ENCODE measurements at regions not wholly inside any gene's neighbourhood (a gene's known extent, or its start where the extent isn't known, plus 50 kb on each side); places are given as distances from the start of the nearest gene placed in this dataset.

DNA sequence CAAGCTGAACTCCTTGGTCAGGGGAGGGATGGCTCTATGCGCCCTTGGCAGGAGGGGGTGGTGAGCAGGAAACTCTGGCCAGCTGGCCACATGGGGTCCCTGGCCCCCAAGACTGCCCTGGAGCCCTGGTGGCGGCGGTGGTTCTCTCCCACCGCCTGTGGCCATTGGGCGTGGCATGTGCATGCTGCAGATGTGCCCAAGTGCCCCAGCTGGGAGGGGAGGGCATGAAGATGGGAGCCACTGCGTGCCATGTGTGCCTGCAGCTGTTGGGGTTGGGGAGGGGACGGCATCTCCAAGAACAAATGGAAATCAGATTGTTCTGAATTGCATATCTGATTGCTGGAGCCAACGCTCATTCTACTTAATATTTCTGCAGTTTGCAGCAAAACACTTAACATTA, 115.7 kb upstream of the IGF1 start:
- DNase-seq (ENCODE audit: low read depth, low spot score) (no peak), FAIRE-seq (no peak)
- no peak overlapping the region for H3K4me2 ChIP-seq (ENCODE audit: insufficient read depth, low read length)
- H3K27ac ChIP-seq (ENCODE audit: insufficient read depth, low read depth, low read length) = no peak overlapping the region
- H4K20me1 ChIP-seq (replicated peaks; ENCODE audit: control insufficient read depth, extremely low read depth, insufficient read depth, low read length) = no peaks in the 10 kb centered on the region
- H3K9ac ChIP-seq (replicated peaks; ENCODE audit: extremely low read depth, insufficient read depth, low read length) = no peak overlapping the region
- dilution Hi-C loops (cut with MboI; ENCODE audit: extremely low pct_ligation_motif_present, low sequenced_read_pairs) = no loop called here
- H3K9me1 ChIP-seq (replicated peaks; ENCODE audit: control insufficient read depth, extremely low read depth, insufficient read depth, low read length) = no peaks in the 10 kb centered on the region
- intact Hi-C loops (cut with micrococcal nuclease) = no loop called here
- ChIA-PET POLR2A (no interaction called here), CTCF (no interaction called here)
- TF ChIP-seq GATA2 (IDR thresholded peaks at IDR 0.05; ENCODE audit: insufficient read depth, insufficient read length, low read depth, low read length) = no peak
- no peak for TF ChIP-seq FOS (IDR thresholded peaks at IDR 0.05; ENCODE audit: borderline replicate concordance, insufficient read depth, low read length)
- TF ChIP-seq MYC (IDR thresholded peaks at IDR 0.05; ENCODE audit: low read depth, low read length) = no peak
- TF ChIP-seq, protein P1, sequence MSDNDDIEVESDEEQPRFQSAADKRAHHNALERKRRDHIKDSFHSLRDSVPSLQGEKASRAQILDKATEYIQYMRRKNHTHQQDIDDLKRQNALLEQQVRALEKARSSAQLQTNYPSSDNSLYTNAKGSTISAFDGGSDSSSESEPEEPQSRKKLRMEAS (IDR thresholded peaks at IDR 0.05; ENCODE audit: insufficient read depth, insufficient read length) = no peak
- no peak for TF ChIP-seq POLR2A (IDR thresholded peaks at IDR 0.05; ENCODE audit: low read depth, low read length)
- H3K4me3 ChIP-seq (replicated peaks in 1 of 3; ENCODE audit: insufficient read depth in 1 of 3, low read depth in 1 of 3, low read length in 3 of 3) = no peak overlapping the region
- no peaks in the 10 kb centered on the region for H3K36me3 ChIP-seq (ENCODE audit: control insufficient read depth in 2 of 2, extremely low read depth in 1 of 2, insufficient read depth in 2 of 2, low read length in 2 of 2)
- H2AFZ ChIP-seq (ENCODE audit: low read depth, low read length) = no peak overlapping the region
- H3K79me2 ChIP-seq (ENCODE audit: control insufficient read depth, insufficient read depth, low read length) = no peaks in the 10 kb centered on the region
- H3K4me1 ChIP-seq (ENCODE audit: control insufficient read depth, extremely low read depth, insufficient read depth, low read length) = no peaks in the 10 kb centered on the region
- H3K27me3 ChIP-seq (ENCODE audit: control insufficient read depth in 2 of 2, insufficient read depth in 2 of 2, low read length in 2 of 2) = no peaks in the 10 kb centered on the region
- no TSS peak for BruUV-seq (replicated peaks)
- H3K9me3 ChIP-seq (replicated peaks; ENCODE audit: control insufficient read depth, insufficient read depth, low read length) = no peaks in the 10 kb centered on the region

DNA sequence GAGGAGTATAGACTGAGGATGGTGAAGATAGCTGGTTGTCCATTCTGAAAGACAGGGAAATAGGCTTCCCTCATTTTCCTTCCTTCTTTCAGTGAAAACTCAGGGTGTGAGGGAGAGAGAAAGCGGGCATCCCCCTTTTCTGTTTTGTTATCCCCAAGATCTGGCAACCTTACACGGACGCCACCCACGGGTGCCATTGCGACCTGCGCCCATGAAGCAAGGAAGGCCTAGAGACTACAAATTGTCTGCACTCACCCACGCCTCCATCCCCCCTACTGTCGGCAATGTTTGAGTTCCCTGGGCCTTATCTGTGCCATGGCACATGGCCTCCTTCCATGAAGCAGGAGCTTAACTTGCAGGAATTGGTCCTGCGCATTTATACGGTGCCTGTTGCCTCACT, 115.0 kb upstream of the IGF1 start:
- no peak overlapping the region for H3K9ac ChIP-seq (replicated peaks; ENCODE audit: extremely low read depth, insufficient read depth, low read length)
- DNase-seq (ENCODE audit: low read depth, low spot score) (no peak), FAIRE-seq (no peak)
- no peaks in the 10 kb centered on the region for H3K79me2 ChIP-seq (ENCODE audit: control insufficient read depth, insufficient read depth, low read length)
- H3K4me3 ChIP-seq (replicated peaks in 1 of 3; ENCODE audit: insufficient read depth in 1 of 3, low read depth in 1 of 3, low read length in 3 of 3) = no peak overlapping the region
- no peaks in the 10 kb centered on the region for H3K9me1 ChIP-seq (replicated peaks; ENCODE audit: control insufficient read depth, extremely low read depth, insufficient read depth, low read length)
- no peak overlapping the region for H2AFZ ChIP-seq (ENCODE audit: low read depth, low read length)
- no TSS peak for BruUV-seq (replicated peaks)
- dilution Hi-C loops (cut with MboI; ENCODE audit: extremely low pct_ligation_motif_present, low sequenced_read_pairs) (no loop called here), intact Hi-C loops (cut with micrococcal nuclease) (no loop called here)
- no peak overlapping the region for H3K4me2 ChIP-seq (ENCODE audit: insufficient read depth, low read length)
- H3K27ac ChIP-seq (ENCODE audit: insufficient read depth, low read depth, low read length) = no peak overlapping the region
- ChIA-PET POLR2A (no interaction called here), CTCF (no interaction called here)
- H3K36me3 ChIP-seq (ENCODE audit: control insufficient read depth in 2 of 2, extremely low read depth in 1 of 2, insufficient read depth in 2 of 2, low read length in 2 of 2) = no peaks in the 10 kb centered on the region
- H3K27me3 ChIP-seq (ENCODE audit: control insufficient read depth in 2 of 2, insufficient read depth in 2 of 2, low read length in 2 of 2) = no peaks in the 10 kb centered on the region
- no peaks in the 10 kb centered on the region for H4K20me1 ChIP-seq (replicated peaks; ENCODE audit: control insufficient read depth, extremely low read depth, insufficient read depth, low read length)
- H3K4me1 ChIP-seq (ENCODE audit: control insufficient read depth, extremely low read depth, insufficient read depth, low read length) = no peaks in the 10 kb centered on the region
- H3K9me3 ChIP-seq (replicated peaks; ENCODE audit: control insufficient read depth, insufficient read depth, low read length) = no peaks in the 10 kb centered on the region
- no peak for TF ChIP-seq POLR2A (IDR thresholded peaks at IDR 0.05; ENCODE audit: low read depth, low read length)
- TF ChIP-seq, protein P1 (IDR thresholded peaks at IDR 0.05; ENCODE audit: insufficient read depth, insufficient read length) = no peak
- TF ChIP-seq POLR2AphosphoS5 (IDR thresholded peaks at IDR 0.05; ENCODE audit: insufficient read depth, low read depth, low read length) = no peak
- TF ChIP-seq EZH2 (IDR thresholded peaks at IDR 0.05; ENCODE audit: borderline replicate concordance, low read depth, low read length, severe bottlenecking) = no peak
- no peak for TF ChIP-seq MYC (IDR thresholded peaks at IDR 0.05; ENCODE audit: low read depth, low read length)
- TF ChIP-seq GATA2 (IDR thresholded peaks at IDR 0.05; ENCODE audit: insufficient read depth, insufficient read length, low read depth, low read length) = no peak

Data from endothelial cell of umbilical vein (primary cell).